HL-60 (cell line): ENCODE measurements at regions not wholly inside any gene's neighbourhood (a gene's known extent, or its start where the extent isn't known, plus 50 kb on each side); places are given as distances from the start of the nearest gene placed in this dataset.

Source experiments
- DNase-seq, 2 experiments: peaks; one replicate each; pipeline ENCODE4 v3.0.0-alpha.2; 2010 to 2020; ENCODE audit warnings: low read depth in 1 of 2, low spot score in 1 of 2
- H3K27ac ChIP-seq: fragments of 250-450 bp; sonication (Bioruptor Pico); replicated peaks from 2 replicates; pipeline ENCODE4 v1.5.1; 2020; ENCODE audit warnings: mild to moderate bottlenecking, moderate library complexity
- H3K27me3 ChIP-seq: fragments of 250-450 bp; sonication (Bioruptor Pico); 2 replicates; pipeline ENCODE4 v1.5.1; 2021; ENCODE audit warnings: mild to moderate bottlenecking, moderate library complexity; ENCODE audit not compliant: insufficient read depth, poor library complexity, severe bottlenecking
- H3K4me3 ChIP-seq: replicated peaks from 2 replicates; pipeline ENCODE4 v1.5.1; 2011; ENCODE audit warnings: mild to moderate bottlenecking, control low read depth, low read length; ENCODE audit not compliant: insufficient read depth
- GABPA ChIP-seq: IDR thresholded peaks from 2 replicates; pipeline ENCODE4 v1.6.1; 2012; ENCODE audit warnings: low read depth
- POLR2AphosphoS5 ChIP-seq: IDR thresholded peaks from 2 replicates; pipeline ENCODE4 v1.6.1; 2012; ENCODE audit warnings: low read depth
- SPI1 ChIP-seq: IDR thresholded peaks from 2 replicates; pipeline ENCODE4 v1.6.1; 2012; ENCODE audit warnings: low read depth, mild to moderate bottlenecking, borderline replicate concordance
- TF ChIP-seq, protein P1 (sequence below): IDR thresholded peaks from 2 replicates; pipeline ENCODE4 v1.6.1; 2012; ENCODE audit warnings: low read depth; ENCODE audit not compliant: insufficient replicate concordance
- TF ChIP-seq, protein P2 (sequence below): IDR thresholded peaks from one replicate; pipeline ENCODE4 v1.5.1; 2011; ENCODE audit warnings: low read length, control low read depth, inconsistent platforms; ENCODE audit not compliant: insufficient read depth

DNA sequence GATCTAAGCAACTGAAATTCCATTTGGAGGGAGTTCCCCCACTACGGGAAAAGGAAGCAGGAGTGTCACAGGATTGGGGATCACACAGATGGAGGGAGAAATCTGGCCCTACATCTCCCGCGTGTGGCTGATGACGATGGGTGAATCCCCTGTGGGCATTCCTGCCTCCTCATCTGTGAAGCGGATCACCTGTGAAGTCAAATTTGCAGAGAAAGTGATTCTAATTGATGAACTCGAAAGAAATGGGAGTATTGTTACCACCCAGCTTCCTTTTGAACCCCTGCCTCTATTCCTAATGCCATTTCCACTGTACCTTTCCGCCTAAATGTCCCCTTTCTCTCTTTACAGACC is 92.0 kb downstream of the CMPK2 start:
- no peak overlapping the region for H3K4me3 ChIP-seq
- H3K27me3 ChIP-seq = peaks cover 13% of the 10 kb centered on the region
- no peak for TF ChIP-seq SPI1
- TF ChIP-seq, protein P1, sequence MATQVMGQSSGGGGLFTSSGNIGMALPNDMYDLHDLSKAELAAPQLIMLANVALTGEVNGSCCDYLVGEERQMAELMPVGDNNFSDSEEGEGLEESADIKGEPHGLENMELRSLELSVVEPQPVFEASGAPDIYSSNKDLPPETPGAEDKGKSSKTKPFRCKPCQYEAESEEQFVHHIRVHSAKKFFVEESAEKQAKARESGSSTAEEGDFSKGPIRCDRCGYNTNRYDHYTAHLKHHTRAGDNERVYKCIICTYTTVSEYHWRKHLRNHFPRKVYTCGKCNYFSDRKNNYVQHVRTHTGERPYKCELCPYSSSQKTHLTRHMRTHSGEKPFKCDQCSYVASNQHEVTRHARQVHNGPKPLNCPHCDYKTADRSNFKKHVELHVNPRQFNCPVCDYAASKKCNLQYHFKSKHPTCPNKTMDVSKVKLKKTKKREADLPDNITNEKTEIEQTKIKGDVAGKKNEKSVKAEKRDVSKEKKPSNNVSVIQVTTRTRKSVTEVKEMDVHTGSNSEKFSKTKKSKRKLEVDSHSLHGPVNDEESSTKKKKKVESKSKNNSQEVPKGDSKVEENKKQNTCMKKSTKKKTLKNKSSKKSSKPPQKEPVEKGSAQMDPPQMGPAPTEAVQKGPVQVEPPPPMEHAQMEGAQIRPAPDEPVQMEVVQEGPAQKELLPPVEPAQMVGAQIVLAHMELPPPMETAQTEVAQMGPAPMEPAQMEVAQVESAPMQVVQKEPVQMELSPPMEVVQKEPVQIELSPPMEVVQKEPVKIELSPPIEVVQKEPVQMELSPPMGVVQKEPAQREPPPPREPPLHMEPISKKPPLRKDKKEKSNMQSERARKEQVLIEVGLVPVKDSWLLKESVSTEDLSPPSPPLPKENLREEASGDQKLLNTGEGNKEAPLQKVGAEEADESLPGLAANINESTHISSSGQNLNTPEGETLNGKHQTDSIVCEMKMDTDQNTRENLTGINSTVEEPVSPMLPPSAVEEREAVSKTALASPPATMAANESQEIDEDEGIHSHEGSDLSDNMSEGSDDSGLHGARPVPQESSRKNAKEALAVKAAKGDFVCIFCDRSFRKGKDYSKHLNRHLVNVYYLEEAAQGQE = no peak
- TF ChIP-seq GABPA = no peak
- TF ChIP-seq, protein P2, sequence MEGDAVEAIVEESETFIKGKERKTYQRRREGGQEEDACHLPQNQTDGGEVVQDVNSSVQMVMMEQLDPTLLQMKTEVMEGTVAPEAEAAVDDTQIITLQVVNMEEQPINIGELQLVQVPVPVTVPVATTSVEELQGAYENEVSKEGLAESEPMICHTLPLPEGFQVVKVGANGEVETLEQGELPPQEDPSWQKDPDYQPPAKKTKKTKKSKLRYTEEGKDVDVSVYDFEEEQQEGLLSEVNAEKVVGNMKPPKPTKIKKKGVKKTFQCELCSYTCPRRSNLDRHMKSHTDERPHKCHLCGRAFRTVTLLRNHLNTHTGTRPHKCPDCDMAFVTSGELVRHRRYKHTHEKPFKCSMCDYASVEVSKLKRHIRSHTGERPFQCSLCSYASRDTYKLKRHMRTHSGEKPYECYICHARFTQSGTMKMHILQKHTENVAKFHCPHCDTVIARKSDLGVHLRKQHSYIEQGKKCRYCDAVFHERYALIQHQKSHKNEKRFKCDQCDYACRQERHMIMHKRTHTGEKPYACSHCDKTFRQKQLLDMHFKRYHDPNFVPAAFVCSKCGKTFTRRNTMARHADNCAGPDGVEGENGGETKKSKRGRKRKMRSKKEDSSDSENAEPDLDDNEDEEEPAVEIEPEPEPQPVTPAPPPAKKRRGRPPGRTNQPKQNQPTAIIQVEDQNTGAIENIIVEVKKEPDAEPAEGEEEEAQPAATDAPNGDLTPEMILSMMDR = no peak
- H3K27ac ChIP-seq = no peak overlapping the region
- DNase-seq = no peak

DNA sequence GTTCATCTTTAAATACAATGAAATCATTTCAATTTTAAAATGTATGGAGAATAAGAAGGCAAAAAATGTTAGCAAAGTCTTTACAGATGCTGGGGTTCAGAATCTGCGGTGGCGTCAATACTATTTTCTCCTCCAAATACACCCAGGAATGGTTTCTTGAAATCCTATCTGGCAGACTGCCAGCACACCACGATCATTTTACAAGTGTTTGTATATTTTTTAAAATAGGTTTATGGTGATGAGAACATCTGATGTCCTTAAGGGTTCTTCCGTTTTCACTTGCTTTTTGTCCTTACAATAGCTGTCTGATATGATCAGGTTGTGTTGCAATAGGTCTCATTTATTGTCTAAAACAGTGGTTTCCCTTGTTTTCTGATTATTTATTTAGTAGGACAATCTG is 89.6 kb downstream of the CMPK2 start:
- TF ChIP-seq, protein P1 = no peak
- no peak for TF ChIP-seq SPI1
- no peak for TF ChIP-seq POLR2AphosphoS5
- TF ChIP-seq GABPA = no peak
- TF ChIP-seq, protein P2 = no peak
- no peak for DNase-seq
- Histone ChIP-seq H3K4me3 (no peak overlapping the region), H3K27me3 (peaks cover 13% of the 10 kb centered on the region), H3K27ac (no peak overlapping the region)

DNA sequence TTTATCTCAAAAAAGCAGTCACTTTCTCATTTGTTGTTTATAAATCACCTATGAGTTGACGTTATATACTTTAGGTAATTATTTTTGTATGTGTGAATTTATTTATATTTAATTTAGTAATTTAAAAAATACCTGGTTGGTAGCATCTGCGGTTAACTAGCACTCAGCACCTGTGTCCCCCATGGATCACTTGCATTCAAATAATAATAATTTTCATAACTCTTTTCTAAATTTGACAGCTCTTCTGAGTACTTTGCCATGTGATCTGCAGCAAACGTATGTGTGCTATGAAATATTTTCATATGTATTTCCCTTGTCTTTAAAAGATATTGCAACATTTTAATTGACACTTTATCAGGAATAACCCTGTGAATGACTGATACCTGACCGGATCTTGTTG is 88.1 kb downstream of the CMPK2 start:
- no peak for TF ChIP-seq POLR2AphosphoS5
- TF ChIP-seq, protein P2 = no peak
- no peak for TF ChIP-seq SPI1
- no peak for TF ChIP-seq GABPA
- TF ChIP-seq, protein P1 = no peak
- no peak for DNase-seq
- Histone ChIP-seq H3K27ac (no peak overlapping the region), H3K4me3 (no peak overlapping the region), H3K27me3 (peaks cover 13% of the 10 kb centered on the region)
